Transverse colon (tissue), 3 donors: ENCODE measurements at regions not wholly inside any gene's neighbourhood (a gene's known extent, or its start where the extent isn't known, plus 50 kb on each side); places are given as distances from the start of the nearest gene placed in this dataset.
"Not testable (repeated sequence)": the region's sequence is repeated elsewhere in the genome, so short reads cannot be mapped to it uniquely, and the experiment has no call there.

Source experiments
- EP300 ChIP-seq: sonication (generic); formaldehyde crosslinking; IDR thresholded peaks from one replicate; pipeline ENCODE4 v1.6.1; 2017; ENCODE audit warnings: antibody characterized with exemption, low read depth
- TF ChIP-seq, protein P1 (sequence below), 5 experiments: fragments of 200-600 bp in 3 of 5; fragments of 450-650 bp in 2 of 5; sonication (generic) in 3 of 5; IDR thresholded peaks; 1 replicate in 2 of 5; 2 replicates in 3 of 5; pipeline ENCODE4 v1.5.1; 2016 to 2017; ENCODE audit warnings: antibody characterized with exemption in 5 of 5, inconsistent platforms in 3 of 5, mild to moderate bottlenecking in 2 of 5, moderate library complexity in 1 of 5

DNA sequence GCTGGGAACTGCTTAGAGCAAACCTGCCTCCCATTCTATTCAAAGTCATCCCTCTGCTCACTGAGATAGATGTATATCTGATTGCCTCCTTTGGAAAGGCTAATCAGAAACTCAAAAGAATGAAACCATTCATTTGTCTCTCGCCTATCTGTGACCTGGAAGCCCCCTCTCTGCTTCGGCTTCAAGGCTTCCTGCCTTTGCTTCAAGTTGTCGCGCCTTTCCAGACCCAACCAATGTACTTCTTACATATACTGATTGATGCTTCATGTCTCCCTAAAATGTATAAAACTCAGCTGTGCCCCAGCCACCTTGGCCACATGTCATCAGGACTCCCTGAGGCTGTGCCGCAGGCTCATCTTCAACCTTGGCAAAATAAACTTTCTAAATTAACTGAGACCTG lies 111.9 kb upstream of the BMP2K start:
- TF ChIP-seq, protein P1, sequence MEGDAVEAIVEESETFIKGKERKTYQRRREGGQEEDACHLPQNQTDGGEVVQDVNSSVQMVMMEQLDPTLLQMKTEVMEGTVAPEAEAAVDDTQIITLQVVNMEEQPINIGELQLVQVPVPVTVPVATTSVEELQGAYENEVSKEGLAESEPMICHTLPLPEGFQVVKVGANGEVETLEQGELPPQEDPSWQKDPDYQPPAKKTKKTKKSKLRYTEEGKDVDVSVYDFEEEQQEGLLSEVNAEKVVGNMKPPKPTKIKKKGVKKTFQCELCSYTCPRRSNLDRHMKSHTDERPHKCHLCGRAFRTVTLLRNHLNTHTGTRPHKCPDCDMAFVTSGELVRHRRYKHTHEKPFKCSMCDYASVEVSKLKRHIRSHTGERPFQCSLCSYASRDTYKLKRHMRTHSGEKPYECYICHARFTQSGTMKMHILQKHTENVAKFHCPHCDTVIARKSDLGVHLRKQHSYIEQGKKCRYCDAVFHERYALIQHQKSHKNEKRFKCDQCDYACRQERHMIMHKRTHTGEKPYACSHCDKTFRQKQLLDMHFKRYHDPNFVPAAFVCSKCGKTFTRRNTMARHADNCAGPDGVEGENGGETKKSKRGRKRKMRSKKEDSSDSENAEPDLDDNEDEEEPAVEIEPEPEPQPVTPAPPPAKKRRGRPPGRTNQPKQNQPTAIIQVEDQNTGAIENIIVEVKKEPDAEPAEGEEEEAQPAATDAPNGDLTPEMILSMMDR (IDR thresholded peaks at IDR 0.05) = not testable (repeated sequence)
- not testable (repeated sequence) for TF ChIP-seq EP300
